ENCODE measurements at regions not wholly inside any gene's neighbourhood (a gene's known extent, or its start where the extent isn't known, plus 50 kb on each side); places are given as distances from the start of the nearest gene placed in this dataset.

- H3F3A ChIP-seq (replicated peaks; ENCODE audit: insufficient read depth) = no peaks in the 10 kb centered on the region
- no peaks in the 10 kb centered on the region for H3K9me2 ChIP-seq
- no peak overlapping the region for H3K4me3 ChIP-seq (ENCODE audit: low read depth in 2 of 2, low read length in 1 of 2)
- H4K20me1 ChIP-seq (ENCODE audit: insufficient read depth) = no peaks in the 10 kb centered on the region
- no peaks in the 10 kb centered on the region for H3K4me1 ChIP-seq (ENCODE audit: control insufficient read depth in 1 of 2, insufficient read depth in 2 of 2, low read depth in 1 of 2, low read length in 1 of 2)
- no peak overlapping the region for H3K4me2 ChIP-seq
- H3K9ac ChIP-seq = no peak overlapping the region
- TF ChIP-seq TEAD4 (IDR thresholded peaks at IDR 0.05; ENCODE audit: borderline replicate concordance, insufficient read depth) (no peak), NRF1 (IDR thresholded peaks at IDR 0.05; ENCODE audit: low read depth, low read length) (no peak), CTCF (IDR thresholded peaks at IDR 0.05) (no peak), FOXJ3 (CRISPR knock-in tag; IDR thresholded peaks at IDR 0.05) (no peak), GATA2 (CRISPR knock-in tag; IDR thresholded peaks at IDR 0.05) (no peak), TCF12 (IDR thresholded peaks at IDR 0.05) (no peak), RCOR1 (IDR thresholded peaks at IDR 0.05; ENCODE audit: low read length) (no peak), POLR2AphosphoS5 (IDR thresholded peaks at IDR 0.05; ENCODE audit: low read depth, low read length) (no peak), ZBTB33 (IDR thresholded peaks at IDR 0.05; ENCODE audit: borderline replicate concordance, low read depth) (no peak), SMC3 (IDR thresholded peaks at IDR 0.05; ENCODE audit: low read depth, low read length) (no peak), USF2 (IDR thresholded peaks at IDR 0.05; ENCODE audit: borderline replicate concordance, low read depth, low read length) (no peak), RXRA (IDR thresholded peaks at IDR 0.05; ENCODE audit: borderline replicate concordance, low read depth) (no peak), EZH2phosphoT487 (IDR thresholded peaks at IDR 0.05; ENCODE audit: borderline replicate concordance, low read depth) (no peak)
- no peak for DNase-seq
- H3K27ac ChIP-seq (ENCODE audit: low read depth in 2 of 2, low read length in 1 of 2) = no peak overlapping the region
- ChIA-PET CTCF (no interaction called here), POLR2A (no interaction called here)
- no peak overlapping the region for H2AFZ ChIP-seq (ENCODE audit: low read depth)
- no peaks in the 10 kb centered on the region for H3K9me3 ChIP-seq
- H3K36me3 ChIP-seq (replicated peaks in 1 of 2; ENCODE audit: control insufficient read depth in 1 of 2, insufficient read depth in 2 of 2, low read length in 1 of 2) = no peaks in the 10 kb centered on the region
- peaks cover 4% of the 10 kb centered on the region; the same call in 1 of the 2 replicates for H3K27me3 ChIP-seq (ENCODE audit: insufficient read depth)
- H3K79me2 ChIP-seq (ENCODE audit: insufficient read depth) = no peaks in the 10 kb centered on the region
Observed at GRCh38 chr3:43818229-43818628, 127.5 kb downstream of the ABHD5 start.
